ENCODE measurements at regions not wholly inside any gene's neighbourhood (a gene's known extent, or its start where the extent isn't known, plus 50 kb on each side); places are given as distances from the start of the nearest gene placed in this dataset.

DNA sequence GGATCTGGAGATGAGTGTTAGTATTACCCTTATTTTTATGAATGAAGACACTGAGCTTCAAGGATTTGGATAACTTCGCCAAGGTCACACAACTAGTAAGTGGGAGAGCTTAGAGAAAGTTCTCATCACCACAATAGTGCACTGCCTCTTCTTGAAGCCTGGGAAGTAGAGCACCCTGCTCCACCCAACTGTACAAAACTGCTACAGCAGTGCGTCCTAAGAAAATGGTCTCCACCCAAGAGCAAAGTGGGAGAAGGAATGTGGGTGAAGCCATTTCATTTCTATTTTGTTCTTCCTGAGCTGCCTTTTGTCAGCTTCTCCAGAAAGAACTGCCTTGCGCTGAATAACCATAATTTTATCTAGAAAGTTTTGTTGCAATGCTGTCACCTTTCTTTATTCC is 403.9 kb upstream of the FAT3 start:
- TF ChIP-seq, protein P1, sequence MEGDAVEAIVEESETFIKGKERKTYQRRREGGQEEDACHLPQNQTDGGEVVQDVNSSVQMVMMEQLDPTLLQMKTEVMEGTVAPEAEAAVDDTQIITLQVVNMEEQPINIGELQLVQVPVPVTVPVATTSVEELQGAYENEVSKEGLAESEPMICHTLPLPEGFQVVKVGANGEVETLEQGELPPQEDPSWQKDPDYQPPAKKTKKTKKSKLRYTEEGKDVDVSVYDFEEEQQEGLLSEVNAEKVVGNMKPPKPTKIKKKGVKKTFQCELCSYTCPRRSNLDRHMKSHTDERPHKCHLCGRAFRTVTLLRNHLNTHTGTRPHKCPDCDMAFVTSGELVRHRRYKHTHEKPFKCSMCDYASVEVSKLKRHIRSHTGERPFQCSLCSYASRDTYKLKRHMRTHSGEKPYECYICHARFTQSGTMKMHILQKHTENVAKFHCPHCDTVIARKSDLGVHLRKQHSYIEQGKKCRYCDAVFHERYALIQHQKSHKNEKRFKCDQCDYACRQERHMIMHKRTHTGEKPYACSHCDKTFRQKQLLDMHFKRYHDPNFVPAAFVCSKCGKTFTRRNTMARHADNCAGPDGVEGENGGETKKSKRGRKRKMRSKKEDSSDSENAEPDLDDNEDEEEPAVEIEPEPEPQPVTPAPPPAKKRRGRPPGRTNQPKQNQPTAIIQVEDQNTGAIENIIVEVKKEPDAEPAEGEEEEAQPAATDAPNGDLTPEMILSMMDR (IDR thresholded peaks at IDR 0.05; ENCODE audit: poor library complexity, severe bottlenecking): no peak
- DNase-seq (ENCODE audit: low spot score) (no peak), ATAC-seq (ENCODE audit: low read depth) (no peak)
- Histone ChIP-seq H3K4me1 (ENCODE audit: insufficient read depth, poor library complexity, severe bottlenecking) (no peaks in the 10 kb centered on the region), H3K27me3 (ENCODE audit: insufficient read depth, poor library complexity, severe bottlenecking) (no peaks in the 10 kb centered on the region), H3K27ac (ENCODE audit: poor library complexity, severe bottlenecking) (no peak overlapping the region), H3K4me3 (ENCODE audit: severe bottlenecking) (no peak overlapping the region), H3K9me3 (ENCODE audit: severe bottlenecking) (no peaks in the 10 kb centered on the region), H3K36me3 (ENCODE audit: low read depth) (no peaks in the 10 kb centered on the region)

DNA sequence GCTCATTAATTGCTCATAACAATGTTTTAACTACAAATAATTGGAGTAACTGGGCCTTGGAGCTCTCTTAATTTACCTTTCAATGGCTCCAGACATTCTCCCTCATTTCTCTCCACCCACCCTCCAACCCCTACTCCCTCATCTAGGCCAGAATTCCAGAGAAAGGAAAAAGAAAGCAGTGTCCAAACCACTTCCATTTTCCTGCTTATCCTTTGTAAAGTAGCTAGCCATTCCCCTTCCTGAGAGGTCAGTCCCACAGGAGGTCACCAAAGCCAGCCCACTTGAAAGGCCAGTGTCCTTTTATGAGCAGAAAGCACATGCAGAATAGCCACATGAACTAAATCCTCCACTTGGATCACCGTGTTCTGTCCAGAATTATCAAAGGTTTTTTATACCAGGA is 404.8 kb upstream of the FAT3 start:
- H3K27ac ChIP-seq (ENCODE audit: poor library complexity, severe bottlenecking): no peak overlapping the region
- H3K9me3 ChIP-seq (ENCODE audit: severe bottlenecking): no peaks in the 10 kb centered on the region
- H3K4me1 ChIP-seq (ENCODE audit: insufficient read depth, poor library complexity, severe bottlenecking): no peaks in the 10 kb centered on the region
- no peaks in the 10 kb centered on the region for H3K36me3 ChIP-seq (ENCODE audit: low read depth)
- DNase-seq (ENCODE audit: low spot score): no peak
- H3K4me3 ChIP-seq (ENCODE audit: severe bottlenecking): no peak overlapping the region
- no peak for ATAC-seq (ENCODE audit: low read depth)
- TF ChIP-seq, protein P1 (IDR thresholded peaks at IDR 0.05; ENCODE audit: poor library complexity, severe bottlenecking): no peak
- H3K27me3 ChIP-seq (ENCODE audit: insufficient read depth, poor library complexity, severe bottlenecking): no peaks in the 10 kb centered on the region

DNA sequence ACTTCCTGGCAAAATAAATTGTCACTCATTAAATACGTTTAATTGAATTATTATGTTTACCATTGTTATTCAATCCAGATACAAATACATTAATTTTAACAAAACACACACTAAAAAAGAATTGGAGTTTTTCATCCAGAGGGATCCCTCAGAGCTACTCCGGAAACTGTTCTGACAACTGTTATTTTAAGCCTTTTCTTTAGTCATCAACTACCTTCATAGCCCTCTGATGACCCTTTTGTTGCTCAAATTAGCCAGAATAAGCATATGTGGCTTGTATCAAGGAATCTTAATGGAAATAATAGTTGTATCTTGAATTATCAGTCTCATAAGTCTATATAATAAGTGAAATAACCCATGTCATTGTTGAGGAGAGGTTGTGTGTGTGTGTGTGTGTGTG is 405.4 kb upstream of the FAT3 start:
- DNase-seq (ENCODE audit: low spot score) (no peak), ATAC-seq (ENCODE audit: low read depth) (no peak)
- no peaks in the 10 kb centered on the region for H3K4me1 ChIP-seq (ENCODE audit: insufficient read depth, poor library complexity, severe bottlenecking)
- TF ChIP-seq, protein P1 (IDR thresholded peaks at IDR 0.05; ENCODE audit: poor library complexity, severe bottlenecking): no peak
- no peak overlapping the region for H3K4me3 ChIP-seq (ENCODE audit: severe bottlenecking)
- H3K36me3 ChIP-seq (ENCODE audit: low read depth): no peaks in the 10 kb centered on the region
- no peak overlapping the region for H3K27ac ChIP-seq (ENCODE audit: poor library complexity, severe bottlenecking)
- H3K27me3 ChIP-seq (ENCODE audit: insufficient read depth, poor library complexity, severe bottlenecking): no peaks in the 10 kb centered on the region
- no peaks in the 10 kb centered on the region for H3K9me3 ChIP-seq (ENCODE audit: severe bottlenecking)

DNA sequence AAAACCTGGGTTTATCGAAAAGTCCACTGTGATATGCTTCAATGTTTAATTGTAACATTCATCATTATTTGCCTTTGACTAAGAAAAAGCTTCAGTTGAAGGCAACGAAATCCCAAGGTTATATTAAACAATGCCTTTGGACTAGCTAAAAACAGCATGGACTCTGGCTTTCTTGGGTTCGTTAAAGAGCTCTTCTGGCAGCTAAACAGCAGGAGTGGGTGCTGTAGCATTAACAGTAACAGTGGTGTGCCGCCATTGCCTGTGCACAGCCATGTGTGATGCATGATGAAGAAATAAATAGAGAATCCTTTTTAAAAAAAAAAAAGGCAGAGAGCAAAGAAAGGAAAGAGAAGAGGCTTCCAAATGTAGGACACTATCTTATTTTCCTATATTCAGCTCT is 406.6 kb upstream of the FAT3 start:
- TF ChIP-seq, protein P1 (IDR thresholded peaks at IDR 0.05; ENCODE audit: poor library complexity, severe bottlenecking): no peak
- Histone ChIP-seq H3K27ac (ENCODE audit: poor library complexity, severe bottlenecking) (no peak overlapping the region), H3K4me3 (ENCODE audit: severe bottlenecking) (no peak overlapping the region), H3K9me3 (ENCODE audit: severe bottlenecking) (no peaks in the 10 kb centered on the region), H3K27me3 (ENCODE audit: insufficient read depth, poor library complexity, severe bottlenecking) (no peaks in the 10 kb centered on the region), H3K4me1 (ENCODE audit: insufficient read depth, poor library complexity, severe bottlenecking) (no peaks in the 10 kb centered on the region), H3K36me3 (ENCODE audit: low read depth) (no peaks in the 10 kb centered on the region)
- no peak for DNase-seq (ENCODE audit: low spot score)
- no peak for ATAC-seq (ENCODE audit: low read depth)

DNA sequence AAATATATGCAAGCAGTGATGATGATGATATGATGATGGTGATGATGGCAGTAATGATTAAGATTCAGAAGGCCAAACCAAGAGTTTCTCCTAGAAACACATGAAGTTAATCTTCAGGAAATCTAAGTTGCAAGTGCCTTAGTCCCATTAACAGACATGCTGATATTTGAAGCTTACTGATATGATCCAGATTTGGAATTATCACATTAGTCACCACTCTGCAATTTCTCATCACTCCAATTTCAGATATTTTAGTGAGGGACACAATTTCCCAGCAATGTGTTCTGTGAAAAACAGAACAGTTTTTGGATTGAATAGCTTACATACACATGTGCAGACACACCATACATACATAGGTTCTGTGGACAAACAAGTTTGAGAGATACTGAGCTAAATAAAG is 411.4 kb upstream of the FAT3 start:
- no peaks in the 10 kb centered on the region for H3K36me3 ChIP-seq (ENCODE audit: low read depth)
- TF ChIP-seq, protein P1 (IDR thresholded peaks at IDR 0.05; ENCODE audit: poor library complexity, severe bottlenecking): no peak
- no peaks in the 10 kb centered on the region for H3K27me3 ChIP-seq (ENCODE audit: insufficient read depth, poor library complexity, severe bottlenecking)
- DNase-seq (ENCODE audit: low spot score) (no peak), ATAC-seq (ENCODE audit: low read depth) (no peak)
- no peak overlapping the region for H3K4me3 ChIP-seq (ENCODE audit: severe bottlenecking)
- H3K9me3 ChIP-seq (ENCODE audit: severe bottlenecking): no peaks in the 10 kb centered on the region
- no peaks in the 10 kb centered on the region for H3K4me1 ChIP-seq (ENCODE audit: insufficient read depth, poor library complexity, severe bottlenecking)
- no peak overlapping the region for H3K27ac ChIP-seq (ENCODE audit: poor library complexity, severe bottlenecking)
